ENCODE measurements at regions not wholly inside any gene's neighbourhood (a gene's known extent, or its start where the extent isn't known, plus 50 kb on each side); places are given as distances from the start of the nearest gene placed in this dataset.

GRCh38 chr18:78492813-78493371 lies 486.7 kb upstream of the SALL3 start:
- TF ChIP-seq POLR2A (IDR thresholded peaks at IDR 0.05; ENCODE audit: low read length) (no peak), GATA1 (IDR thresholded peaks at IDR 0.05; ENCODE audit: low read depth, low read length) (no peak)

All from erythroblast (primary cell).